ENCODE measurements at regions not wholly inside any gene's neighbourhood (a gene's known extent, or its start where the extent isn't known, plus 50 kb on each side); places are given as distances from the start of the nearest gene placed in this dataset.

- peak; percentile 31 for DNase-seq (ENCODE audit: low read depth, low spot score)
- H3K27ac ChIP-seq: peak overlapping the region; percentile 54
Measured at GRCh38 chr4:73929278-73929677, 52.5 kb downstream of the PF4 start.

GRCh38 chr4:73923631-73923937, 54.4 kb downstream of the CXCL1 start:
- H3K27ac ChIP-seq: no peak overlapping the region
- no peak for DNase-seq (ENCODE audit: low read depth, low spot score)

GRCh38 chr4:73922766-73923630, 53.8 kb downstream of the CXCL1 start:
- DNase-seq (ENCODE audit: low read depth, low spot score): no peak
- no peak overlapping the region for H3K27ac ChIP-seq

- H3K27ac ChIP-seq: no peak overlapping the region
- DNase-seq (ENCODE audit: low read depth, low spot score): no peak
Measured at GRCh38 chr4:73922317-73922716, 53.1 kb downstream of the CXCL1 start.

All from epithelial cell of prostate (primary cell).